ENCODE measurements at regions not wholly inside any gene's neighbourhood (a gene's known extent, or its start where the extent isn't known, plus 50 kb on each side); places are given as distances from the start of the nearest gene placed in this dataset.
"Not testable (repeated sequence)": the region's sequence is repeated elsewhere in the genome, so short reads cannot be mapped to it uniquely, and the experiment has no call there.

DNA sequence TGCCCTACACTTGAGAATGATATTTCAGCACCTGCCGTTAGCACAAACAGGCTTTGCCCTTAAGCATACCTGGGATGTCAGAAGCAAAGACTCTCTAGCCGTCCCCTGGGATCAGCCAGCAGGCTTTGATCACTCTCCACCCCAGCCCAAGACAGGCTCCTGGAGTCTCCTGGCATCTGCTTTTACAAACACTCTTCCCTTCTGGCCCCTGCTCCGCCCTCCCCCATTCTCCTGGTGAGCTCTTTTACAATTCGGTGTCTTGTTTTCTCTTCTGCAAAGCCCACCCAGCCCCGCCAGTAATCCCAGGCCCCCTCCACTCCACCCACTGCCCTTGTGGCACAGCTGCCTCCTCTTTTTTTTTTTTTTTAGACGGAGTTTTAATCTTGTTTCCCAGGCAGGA, 50.4 kb downstream of the KATNIP start:
- DNase-seq (ENCODE audit: low read depth in 2 of 2): no peak

GRCh38 chr16:27602103-27602502, 52.2 kb downstream of the KATNIP start:
- DNase-seq (ENCODE audit: low read depth in 2 of 2): no peak

DNA sequence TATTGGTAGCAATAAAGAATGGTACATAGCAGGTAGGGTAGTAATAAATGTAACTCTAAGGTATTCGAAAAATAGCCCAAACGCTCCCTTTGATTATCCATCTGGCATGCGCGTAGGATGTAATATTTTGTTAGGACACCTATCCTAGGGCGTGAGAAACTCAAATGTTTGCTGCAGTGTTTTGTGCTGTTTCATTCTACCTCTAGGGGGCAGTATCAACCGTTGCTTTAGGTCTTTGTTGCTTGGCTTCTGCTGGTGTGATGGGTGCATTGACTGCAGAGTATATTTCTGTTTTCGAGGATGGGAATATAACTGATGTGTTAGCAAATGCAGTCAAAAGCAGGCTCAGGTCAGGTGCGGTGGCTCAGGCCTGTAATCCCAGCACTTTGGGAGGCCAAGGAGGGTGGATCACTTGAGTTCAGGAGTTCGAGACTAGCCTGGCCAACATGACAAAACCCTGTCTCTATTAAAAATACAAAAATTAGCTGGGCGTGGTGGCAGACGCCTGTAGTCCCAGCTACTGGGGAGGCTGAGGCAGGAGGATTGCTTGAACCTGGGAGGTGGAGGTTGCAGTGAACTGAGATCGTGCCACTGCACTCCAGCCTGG, 55.7 kb downstream of the KATNIP start:
- peak in 1 of 2 donors; percentile 3 for DNase-seq (ENCODE audit: low read depth in 2 of 2)

DNA sequence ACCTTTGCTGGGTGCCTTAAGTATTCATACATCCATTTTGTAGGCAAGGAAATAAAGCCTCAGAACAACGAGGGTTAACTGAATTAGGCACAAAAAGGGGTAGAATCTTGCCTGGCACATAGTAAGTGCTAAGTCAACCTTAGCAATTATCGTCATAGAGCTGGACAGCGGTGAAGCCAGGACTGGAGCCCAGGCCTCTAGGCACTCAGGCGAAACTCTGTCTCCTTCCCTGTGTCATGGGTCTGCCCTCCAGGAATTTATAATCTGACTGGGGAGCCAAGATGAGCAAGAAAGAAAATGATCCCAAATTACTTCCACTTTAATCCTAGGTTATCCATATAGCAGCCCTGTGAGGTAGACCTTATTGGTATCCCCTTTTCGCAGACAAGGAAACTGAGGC, 61.4 kb downstream of the KATNIP start:
- no peak for DNase-seq (ENCODE audit: low read depth in 2 of 2)

DNA sequence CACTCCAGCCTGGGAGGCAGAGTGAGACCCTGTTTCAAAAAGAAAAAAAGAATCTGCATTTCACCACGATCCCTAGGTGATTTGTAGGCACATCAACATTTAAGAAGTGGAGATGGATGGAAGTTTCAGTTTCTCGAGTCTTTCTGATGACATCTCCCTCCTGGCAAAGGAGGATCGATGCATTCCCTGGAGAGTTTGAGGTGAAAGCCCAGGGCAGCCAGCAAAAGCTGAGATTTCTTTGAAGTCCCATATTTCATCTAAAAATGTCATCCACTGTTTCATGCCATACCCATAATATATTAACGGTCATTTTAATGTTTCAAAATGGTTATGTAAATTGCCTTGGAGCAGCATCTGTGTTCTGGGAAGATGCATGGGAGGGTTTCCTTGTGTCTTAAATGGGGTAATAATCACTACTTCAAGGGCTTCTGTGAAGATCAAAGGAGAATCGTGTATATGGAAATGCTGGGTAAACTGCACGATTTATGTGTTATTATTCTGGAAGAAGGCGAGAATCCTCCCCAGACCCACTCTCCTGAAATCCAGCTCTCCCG, 63.4 kb downstream of the KATNIP start:
- DNase-seq (ENCODE audit: low read depth in 2 of 2): no peak

DNA sequence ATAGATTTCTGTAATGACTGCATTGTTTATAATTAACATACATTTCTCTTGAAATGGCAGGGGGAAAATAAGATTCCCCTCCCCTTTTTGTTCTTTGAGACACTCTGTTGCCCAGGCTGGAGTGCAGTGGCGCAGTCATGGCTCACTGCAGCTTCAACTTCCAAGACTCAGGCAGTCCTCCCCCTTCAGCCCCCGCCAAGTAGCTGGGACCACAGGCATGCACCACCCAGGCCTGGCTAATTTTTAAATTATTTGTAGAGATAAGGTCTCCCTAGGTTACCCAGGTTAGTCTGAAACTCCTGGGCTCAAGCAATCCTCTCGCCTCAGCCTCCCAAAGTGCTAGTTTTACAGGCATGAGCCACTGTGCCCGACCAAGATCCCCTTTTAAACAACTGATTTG, 67.7 kb downstream of the KATNIP start:
- no peak for DNase-seq (ENCODE audit: low read depth in 2 of 2)

- DNase-seq (ENCODE audit: low read depth in 2 of 2): no peak
Observed at GRCh38 chr16:27618165-27618564, 68.2 kb downstream of the KATNIP start.

- no peak for DNase-seq (ENCODE audit: low read depth in 2 of 2)
Observed at GRCh38 chr16:27618606-27619327, 68.8 kb downstream of the KATNIP start.

DNA sequence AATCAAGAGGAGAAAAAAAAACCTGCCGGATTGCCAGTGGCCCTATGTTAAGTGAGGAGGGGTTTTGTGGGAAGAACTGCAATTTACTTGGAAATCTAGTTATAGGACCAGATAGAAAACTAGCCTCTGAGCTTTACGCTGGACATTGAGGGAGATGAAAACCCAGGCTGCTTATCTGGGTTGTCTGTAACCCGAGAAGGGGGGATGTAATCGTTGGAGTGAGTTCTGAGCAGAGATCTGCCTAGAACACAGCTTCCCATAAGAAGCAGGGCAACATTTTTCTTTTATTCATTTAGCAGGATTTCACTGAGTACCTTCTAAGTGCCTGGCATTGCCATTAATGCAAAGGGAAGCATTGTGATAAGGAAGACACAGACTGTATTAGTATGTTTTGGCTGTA, 70.6 kb downstream of the KATNIP start:
- no peak for DNase-seq (ENCODE audit: low read depth in 2 of 2)

DNA sequence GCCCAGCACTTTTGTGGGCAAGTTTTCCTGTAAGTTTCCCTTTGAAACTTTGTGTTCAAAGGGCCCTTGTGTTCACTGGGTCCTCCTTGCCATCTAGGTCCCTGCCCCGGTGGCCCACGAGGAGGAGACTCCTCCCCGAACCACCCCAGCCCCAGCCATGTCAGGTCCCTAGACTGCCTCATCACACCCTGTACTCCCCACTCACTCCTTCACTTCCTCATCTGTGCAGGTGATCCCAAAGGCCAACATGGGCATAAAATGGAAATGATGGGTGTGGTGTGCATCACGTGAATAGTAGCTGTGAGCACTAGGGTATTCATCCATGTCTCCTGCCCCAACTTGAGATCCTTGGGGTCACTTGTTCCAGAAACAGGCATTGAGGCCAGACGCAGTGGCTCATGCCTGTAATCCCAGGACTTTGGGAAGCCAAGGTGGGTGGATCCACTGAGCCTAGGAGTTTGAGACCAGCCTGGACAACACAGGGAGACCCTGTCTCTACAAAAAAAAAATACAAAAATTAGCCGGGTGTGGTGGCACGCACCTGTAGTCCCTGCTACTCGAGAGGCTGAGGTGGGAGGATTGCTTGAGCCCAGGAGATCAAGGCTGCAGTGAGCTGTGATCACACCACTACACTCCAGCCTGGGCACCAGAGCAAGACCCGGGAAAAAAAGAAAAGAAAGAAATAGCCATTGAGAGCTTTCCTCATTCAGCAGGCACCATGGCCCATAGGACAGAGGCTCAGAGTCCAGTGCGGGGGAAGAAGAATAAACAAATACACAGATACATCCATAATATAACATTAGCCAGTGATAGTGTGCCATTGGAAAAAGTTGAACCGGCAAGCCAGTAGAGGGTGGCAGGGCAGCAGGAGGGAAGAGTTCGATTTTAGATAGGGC, 74.5 kb downstream of the KATNIP start:
- DNase-seq (ENCODE audit: low read depth in 2 of 2): no peak

DNA sequence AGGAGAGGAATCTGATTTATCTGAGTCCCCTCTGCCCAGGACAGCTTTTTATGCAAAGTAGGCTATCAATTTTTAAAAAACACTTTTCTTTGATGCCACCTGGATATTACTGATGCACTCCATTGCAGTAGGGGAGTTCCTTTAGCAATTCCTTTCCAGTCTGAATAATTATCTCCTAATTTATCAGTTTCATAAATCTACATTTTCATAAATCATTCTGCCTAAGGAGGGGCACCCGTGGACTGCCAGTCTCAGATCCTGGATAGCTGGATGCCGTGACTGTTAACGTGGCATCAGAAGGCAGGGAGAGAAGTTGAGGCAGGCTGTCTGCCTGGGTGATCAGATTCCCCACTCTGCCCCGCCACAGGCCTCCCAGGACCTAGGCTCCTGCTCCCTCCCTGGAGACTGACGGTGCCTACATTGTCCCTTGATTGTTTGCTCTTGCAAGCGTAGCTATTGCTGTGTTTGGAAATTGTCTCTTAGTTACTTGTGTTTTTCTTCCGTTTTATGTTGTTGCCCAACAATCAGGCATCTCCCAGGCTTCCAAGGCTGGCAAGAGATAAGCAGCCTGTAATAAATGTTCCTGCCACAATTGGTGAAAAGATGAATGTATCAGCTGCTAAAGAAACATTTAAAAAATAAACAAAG, 75.2 kb downstream of the KATNIP start:
- DNase-seq (ENCODE audit: low read depth in 2 of 2): no peak

DNA sequence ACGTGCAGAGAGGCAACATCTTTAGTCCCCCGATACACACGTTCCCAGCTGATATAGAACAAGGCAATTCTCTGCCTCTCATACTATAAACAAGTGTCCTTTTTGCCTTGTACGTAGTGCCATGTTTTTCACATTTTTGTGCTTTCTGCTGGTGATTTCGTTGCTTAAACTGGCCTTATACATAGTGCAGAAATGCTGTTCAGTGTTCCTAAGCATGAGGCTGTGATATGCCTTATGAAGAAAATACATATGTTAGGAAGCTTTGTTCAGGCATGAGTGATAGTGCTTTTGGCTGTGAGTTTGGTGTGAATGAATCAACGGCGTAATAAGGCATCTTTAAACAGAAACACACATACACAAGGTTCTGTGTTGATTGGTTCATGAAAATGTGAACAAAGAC, 77.2 kb downstream of the KATNIP start:
- DNase-seq (ENCODE audit: low read depth in 2 of 2): no peak

GRCh38 chr16:27628241-27628942, 78.4 kb downstream of the KATNIP start:
- no peak for DNase-seq (ENCODE audit: low read depth in 2 of 2)

DNA sequence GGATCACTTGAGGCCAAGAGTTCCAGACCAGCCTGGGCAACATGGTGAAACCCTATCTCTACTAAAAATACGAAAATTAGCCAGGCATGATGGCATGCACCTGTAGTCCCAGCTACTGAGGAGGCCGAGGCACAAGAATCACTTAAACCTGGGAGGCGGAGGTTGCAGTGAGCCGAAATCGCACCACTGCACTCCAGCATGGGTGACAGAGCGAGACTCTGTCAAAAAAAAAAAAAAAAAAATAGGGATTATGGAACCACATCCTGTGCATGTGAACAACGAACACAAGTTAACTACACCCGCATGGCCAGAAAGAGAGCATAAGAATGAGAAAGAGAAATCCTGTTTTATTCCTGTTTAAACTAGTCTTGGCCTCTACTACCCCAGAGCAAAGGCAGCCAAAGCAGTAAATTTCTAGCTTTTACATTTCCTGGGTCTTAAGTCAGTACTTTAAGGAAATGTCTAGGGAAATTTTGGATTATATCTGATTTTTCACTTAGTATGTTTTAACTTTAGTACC, 79.1 kb downstream of the KATNIP start:
- DNase-seq (ENCODE audit: low read depth in 2 of 2): not testable (repeated sequence)

GRCh38 chr16:27632216-27632615, 82.3 kb downstream of the KATNIP start:
- no peak for DNase-seq (ENCODE audit: low read depth in 2 of 2)

DNA sequence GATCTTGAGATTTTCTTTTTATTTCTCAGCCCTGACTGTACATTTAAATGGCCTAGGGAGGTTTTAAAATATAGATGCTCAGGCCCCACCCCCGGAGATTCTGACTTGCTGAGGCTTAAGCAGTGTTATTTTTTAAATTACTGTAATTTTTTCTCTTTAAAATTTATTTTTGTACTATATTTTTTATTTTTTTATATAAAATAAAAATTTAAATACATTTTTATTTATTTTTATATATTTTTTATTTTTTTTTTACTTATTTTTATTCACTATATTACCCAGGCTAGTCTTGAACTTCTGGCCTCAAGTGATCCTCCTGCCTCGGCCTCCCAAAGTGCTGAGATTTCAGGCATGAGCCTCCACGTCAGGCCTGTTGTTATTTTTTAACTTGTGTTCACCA, 83.3 kb downstream of the KATNIP start:
- no peak for DNase-seq (ENCODE audit: low read depth in 2 of 2)

DNA sequence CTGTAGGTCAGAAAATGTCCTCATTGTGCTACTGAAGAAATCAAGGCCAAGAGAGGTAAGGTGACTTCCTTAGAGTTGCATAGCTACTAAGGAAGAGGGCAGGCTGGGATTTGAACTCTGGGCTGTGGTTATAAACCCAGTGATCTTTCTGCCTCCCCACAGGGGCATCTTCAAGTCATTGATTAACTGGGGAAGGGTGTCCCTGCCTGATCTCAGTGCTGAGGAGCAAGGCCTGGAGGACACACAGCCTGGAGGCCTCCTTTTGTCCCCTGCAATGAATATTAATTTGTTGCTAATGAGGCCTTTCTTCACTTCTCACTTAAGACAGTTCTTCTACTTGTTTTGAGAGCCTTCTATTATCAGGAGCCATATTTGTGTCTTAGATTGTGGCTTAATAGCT, 83.8 kb downstream of the KATNIP start:
- no peak for DNase-seq (ENCODE audit: low read depth in 2 of 2)

- DNase-seq (ENCODE audit: low read depth in 2 of 2): no peak
Observed at GRCh38 chr16:27634779-27635178, 84.8 kb downstream of the KATNIP start.

- DNase-seq (ENCODE audit: low read depth in 2 of 2): no peak
Observed at GRCh38 chr16:27636453-27637240, 86.7 kb downstream of the KATNIP start.
